Endodermal cell (in vitro differentiated cells): ENCODE measurements at regions not wholly inside any gene's neighbourhood (a gene's known extent, or its start where the extent isn't known, plus 50 kb on each side); places are given as distances from the start of the nearest gene placed in this dataset.

Experiments
- DNase-seq: peaks from one replicate; pipeline ENCODE4 v3.0.0-alpha.2; 2017
- H3K27ac ChIP-seq: 2 replicates; pipeline ENCODE4 v1.5.1; 2013; ENCODE audit warnings: mild to moderate bottlenecking, low read depth, low read length, moderate library complexity
- H3K27me3 ChIP-seq: 2 replicates; pipeline ENCODE4 v1.6.1; 2013; ENCODE audit warnings: mild to moderate bottlenecking, low read length, moderate library complexity; ENCODE audit not compliant: insufficient read depth, control insufficient read depth, poor library complexity, severe bottlenecking
- H3K36me3 ChIP-seq: 2 replicates; pipeline ENCODE4 v1.7.0; 2013; ENCODE audit warnings: mild to moderate bottlenecking, low read length, moderate library complexity; ENCODE audit not compliant: control insufficient read depth, insufficient read depth
- H3K4me1 ChIP-seq: one replicate; pipeline ENCODE4 v1.7.0; 2013; ENCODE audit warnings: low read length; ENCODE audit not compliant: control insufficient read depth, insufficient read depth
- H3K4me3 ChIP-seq: 2 replicates; pipeline ENCODE4 v1.5.1; 2013; ENCODE audit warnings: mild to moderate bottlenecking, low read length, moderate library complexity
- H3K9ac ChIP-seq: 2 replicates; pipeline ENCODE4 v1.6.1; 2013; ENCODE audit warnings: mild to moderate bottlenecking, low read length, moderate library complexity; ENCODE audit not compliant: poor library complexity, severe bottlenecking; ENCODE audit errors: extremely low read depth
- H3K9me3 ChIP-seq: 2 replicates; pipeline ENCODE4 v1.6.1; 2013; ENCODE audit warnings: mild to moderate bottlenecking, low read length, moderate library complexity; ENCODE audit not compliant: control insufficient read depth
- H3K27ac Mint-ChIP-seq: 2 replicates; pipeline ENCODE4 v1.8.0; 2020; ENCODE audit warnings: mixed read lengths
- H3K27me3 Mint-ChIP-seq: 2 replicates; pipeline ENCODE4 v1.8.0; 2021; ENCODE audit warnings: mild to moderate bottlenecking, mixed read lengths; ENCODE audit not compliant: insufficient read depth
- H3K36me3 Mint-ChIP-seq: 2 replicates; pipeline ENCODE4 v1.8.0; 2020; ENCODE audit warnings: low read depth, mixed read lengths
- H3K4me1 Mint-ChIP-seq: 2 replicates; pipeline ENCODE4 v1.8.0; 2020; ENCODE audit warnings: mixed read lengths
- H3K4me3 Mint-ChIP-seq: 2 replicates; pipeline ENCODE4 v1.8.0; 2020; ENCODE audit warnings: mild to moderate bottlenecking, moderate library complexity, mixed read lengths
- H3K9me3 Mint-ChIP-seq: 2 replicates; pipeline ENCODE4 v1.8.0; 2020; ENCODE audit warnings: mild to moderate bottlenecking, mixed read lengths
- WGBS, 2 experiments: methylation state at CpG; one replicate each; pipeline versions ENCODE4 v1.1.5 to v1.1.7; 2013; ENCODE audit warnings: missing lambda C conversion rate in 2 of 2, mixed read lengths in 1 of 2; ENCODE audit not compliant: insufficient coverage in 1 of 2, insufficient read length in 1 of 2; 5-methylcytosine and 5-hydroxymethylcytosine counted together
- TF ChIP-seq, protein P1 (sequence below): fragments of 200-600 bp; sonication (generic); conservative IDR thresholded peaks from 2 replicates; pipeline ENCODE4 v1.5.0; 2021; ENCODE audit warnings: antibody characterized with exemption, mild to moderate bottlenecking

DNA sequence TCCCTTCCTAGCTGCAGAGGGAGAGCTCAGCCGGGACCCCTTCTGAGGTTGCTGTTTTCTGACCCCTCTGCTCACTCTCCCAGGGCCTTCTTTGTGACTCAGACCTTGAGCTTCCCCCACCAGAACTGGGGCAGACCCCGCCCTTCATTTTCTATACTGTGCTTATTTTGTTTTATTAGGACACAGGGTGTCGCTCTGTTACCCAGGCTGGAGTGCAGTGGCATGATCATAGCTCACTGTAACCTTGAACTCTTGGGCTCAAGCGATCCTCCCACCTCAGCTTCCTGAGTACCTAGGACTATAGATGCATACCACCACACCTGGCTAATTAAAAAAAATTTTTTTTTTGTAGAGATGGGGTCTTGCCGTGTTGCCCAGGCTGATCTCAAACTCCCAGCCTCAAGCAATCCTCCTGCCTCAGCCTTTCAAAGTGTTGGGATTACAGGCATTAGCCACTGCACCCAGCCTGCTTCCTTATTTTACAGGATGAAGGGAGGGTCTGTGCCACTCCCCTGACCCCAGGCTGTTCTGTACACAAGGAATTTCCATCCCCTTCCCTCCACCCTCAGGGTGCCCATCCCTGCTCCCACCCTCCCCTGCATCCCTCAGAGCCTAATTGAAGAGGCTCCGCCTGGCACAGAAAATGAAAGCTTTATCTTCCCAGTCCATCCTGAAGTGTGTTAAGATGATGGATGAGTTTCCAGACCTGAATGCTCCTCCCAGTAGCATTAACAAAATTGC is 195.2 kb upstream of the POU3F1 start:
- Mint-ChIP-seq H3K36me3 (no peaks in the 10 kb centered on the region), H3K9me3 (no peaks in the 10 kb centered on the region), H3K4me1 (peaks cover 29% of the 10 kb centered on the region), H3K27me3 (peaks cover 2% of the 10 kb centered on the region), H3K27ac (no peak overlapping the region), H3K4me3 (no peak overlapping the region)
- H3K9me3 ChIP-seq: no peaks in the 10 kb centered on the region
- H3K36me3 ChIP-seq: no peaks in the 10 kb centered on the region
- DNase-seq: no peak
- no peak overlapping the region for H3K27ac ChIP-seq
- no peak overlapping the region for H3K4me3 ChIP-seq
- WGBS, 2 experiments: 79 to 88% methylated on average over 2 to 6 of the region's 6 CpGs
- TF ChIP-seq, protein P1, sequence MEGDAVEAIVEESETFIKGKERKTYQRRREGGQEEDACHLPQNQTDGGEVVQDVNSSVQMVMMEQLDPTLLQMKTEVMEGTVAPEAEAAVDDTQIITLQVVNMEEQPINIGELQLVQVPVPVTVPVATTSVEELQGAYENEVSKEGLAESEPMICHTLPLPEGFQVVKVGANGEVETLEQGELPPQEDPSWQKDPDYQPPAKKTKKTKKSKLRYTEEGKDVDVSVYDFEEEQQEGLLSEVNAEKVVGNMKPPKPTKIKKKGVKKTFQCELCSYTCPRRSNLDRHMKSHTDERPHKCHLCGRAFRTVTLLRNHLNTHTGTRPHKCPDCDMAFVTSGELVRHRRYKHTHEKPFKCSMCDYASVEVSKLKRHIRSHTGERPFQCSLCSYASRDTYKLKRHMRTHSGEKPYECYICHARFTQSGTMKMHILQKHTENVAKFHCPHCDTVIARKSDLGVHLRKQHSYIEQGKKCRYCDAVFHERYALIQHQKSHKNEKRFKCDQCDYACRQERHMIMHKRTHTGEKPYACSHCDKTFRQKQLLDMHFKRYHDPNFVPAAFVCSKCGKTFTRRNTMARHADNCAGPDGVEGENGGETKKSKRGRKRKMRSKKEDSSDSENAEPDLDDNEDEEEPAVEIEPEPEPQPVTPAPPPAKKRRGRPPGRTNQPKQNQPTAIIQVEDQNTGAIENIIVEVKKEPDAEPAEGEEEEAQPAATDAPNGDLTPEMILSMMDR: no peak
- H3K9ac ChIP-seq: no peak overlapping the region
- H3K27me3 ChIP-seq: peaks cover 4% of the 10 kb centered on the region
- no peaks in the 10 kb centered on the region for H3K4me1 ChIP-seq

DNA sequence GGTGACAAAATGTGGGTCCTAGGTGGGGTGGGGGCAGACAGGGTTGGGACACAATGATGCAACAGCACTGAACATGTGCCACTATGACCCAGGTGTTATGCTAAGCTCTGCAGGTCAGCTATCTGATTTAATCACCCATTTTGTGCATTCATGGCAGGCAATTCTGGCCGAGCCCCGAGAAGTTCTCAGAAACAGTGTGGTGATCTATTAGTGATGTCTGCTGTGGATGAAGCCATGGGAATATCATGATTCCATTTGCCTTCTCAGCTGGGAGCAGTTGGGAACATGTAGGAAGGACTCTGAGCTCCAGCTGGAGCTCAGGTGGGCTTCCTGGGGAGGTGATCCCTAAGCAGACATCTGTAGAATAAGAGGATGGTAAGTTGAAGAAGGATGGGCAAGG is 194.0 kb upstream of the POU3F1 start:
- TF ChIP-seq, protein P1: no peak
- Mint-ChIP-seq H3K27ac (no peak overlapping the region), H3K27me3 (peaks cover 11% of the 10 kb centered on the region), H3K4me1 (peaks cover 23% of the 10 kb centered on the region), H3K36me3 (no peaks in the 10 kb centered on the region), H3K4me3 (no peak overlapping the region), H3K9me3 (no peaks in the 10 kb centered on the region)
- DNase-seq: no peak
- H3K9ac ChIP-seq: no peak overlapping the region
- no peaks in the 10 kb centered on the region for H3K36me3 ChIP-seq
- WGBS, 2 experiments: 54 to 60% methylated on average over 2 of the region's 2 CpGs
- no peaks in the 10 kb centered on the region for H3K4me1 ChIP-seq
- H3K27ac ChIP-seq: no peak overlapping the region
- peaks cover 7% of the 10 kb centered on the region for H3K27me3 ChIP-seq
- no peaks in the 10 kb centered on the region for H3K9me3 ChIP-seq
- no peak overlapping the region for H3K4me3 ChIP-seq

DNA sequence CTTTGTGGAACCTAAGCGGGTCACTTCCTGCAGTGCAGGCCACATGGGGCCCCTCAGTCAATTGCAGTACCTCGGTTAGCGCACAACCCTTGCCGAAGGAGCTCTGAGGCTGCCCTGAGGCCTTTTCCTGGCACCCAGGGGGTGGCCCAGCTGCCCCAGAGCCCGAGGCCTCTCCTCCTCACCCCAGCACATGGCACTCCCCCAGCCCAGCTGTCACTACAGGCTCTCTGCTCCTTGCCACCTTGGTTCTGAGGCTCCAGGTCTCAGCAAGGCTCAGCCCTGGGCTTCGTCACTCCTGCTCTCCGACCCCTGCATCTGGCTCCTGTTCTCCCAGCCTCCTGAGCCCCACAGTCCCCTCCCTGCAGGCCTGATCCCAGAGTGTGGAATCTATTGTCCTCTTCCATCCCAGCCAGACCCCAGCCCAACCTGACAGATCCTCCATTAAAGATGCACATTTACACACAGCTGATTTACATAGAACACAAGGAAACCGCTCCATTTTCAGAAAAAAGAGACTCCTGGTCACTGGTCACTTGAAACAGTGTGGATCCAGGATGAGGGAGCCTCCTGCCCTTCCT is 192.8 kb upstream of the POU3F1 start:
- Histone ChIP-seq H3K4me1 (no peaks in the 10 kb centered on the region), H3K4me3 (no peak overlapping the region), H3K27ac (peak overlapping the region; percentile 60), H3K9me3 (no peaks in the 10 kb centered on the region), H3K27me3 (peaks cover 13% of the 10 kb centered on the region), H3K36me3 (no peaks in the 10 kb centered on the region), H3K9ac (no peak overlapping the region)
- Mint-ChIP-seq H3K4me1 (peaks cover 16% of the 10 kb centered on the region), H3K27ac (no peak overlapping the region), H3K36me3 (no peaks in the 10 kb centered on the region), H3K4me3 (no peak overlapping the region), H3K27me3 (peaks cover 14% of the 10 kb centered on the region), H3K9me3 (no peaks in the 10 kb centered on the region)
- 68 to 83% methylated on average over 5 to 8 of the region's 8 CpGs for WGBS, 2 experiments
- DNase-seq: no peak
- TF ChIP-seq, protein P1: no peak
